Panc1 (cell line): ENCODE measurements at regions not wholly inside any gene's neighbourhood (a gene's known extent, or its start where the extent isn't known, plus 50 kb on each side); places are given as distances from the start of the nearest gene placed in this dataset.

ENCODE experiments used
- ATAC-seq: fragments of 200-7000 bp; cut with Tn5 transposase; 2 replicates; pipeline ENCODE4 v1.9.1; 2020; ENCODE audit warnings: mild to moderate bottlenecking, moderate library complexity
- BruUV-seq: library from RNA; stranded (reverse); fragments of 400-500 nt; replicated peaks from 2 replicates; lab custom pipeline; 2021; lab: Mats Ljungman, UMichigan
- CTCF ChIA-PET: fragments of 300-600 bp; sonication (Branson Sonifier 250); formaldehyde crosslinking; loops from one replicate; lab custom pipeline; 2022; ENCODE audit warnings: antibody characterized with exemption; lab: Charles Lee
- POLR2A ChIA-PET: fragments of 300-600 bp; sonication (Branson Sonifier 250); formaldehyde crosslinking; loops from one replicate; lab custom pipeline; 2022; ENCODE audit warnings: antibody characterized with exemption; lab: Charles Lee
- DNase-seq: peaks from one replicate; pipeline ENCODE4 v3.0.0-alpha.2; 2010; ENCODE audit warnings: low read depth, low spot score
- H3K27ac ChIP-seq: 2 replicates; pipeline ENCODE4 v1.5.1; 2011; ENCODE audit warnings: mild to moderate bottlenecking, low read length, inconsistent platforms
- H3K27me3 ChIP-seq: fragments of 200-500 bp; sonication (Bioruptor generic); 2 replicates; pipeline ENCODE4 v1.6.0; 2014; ENCODE audit warnings: low read length, inconsistent platforms; ENCODE audit not compliant: control insufficient read depth, insufficient read depth
- H3K36me3 ChIP-seq: fragments of 200-500 bp; sonication (Bioruptor generic); 2 replicates; pipeline ENCODE4 v1.5.1; 2014; ENCODE audit warnings: inconsistent platforms, mild to moderate bottlenecking, low read length, moderate library complexity; ENCODE audit not compliant: control insufficient read depth, insufficient read depth
- H3K4me1 ChIP-seq: 2 replicates; pipeline ENCODE4 v1.5.1; 2011; ENCODE audit warnings: inconsistent platforms, mild to moderate bottlenecking, low read length, moderate library complexity; ENCODE audit not compliant: control insufficient read depth, insufficient read depth
- H3K4me3 ChIP-seq, 2 experiments: 2 replicates each; pipeline ENCODE4 v1.5.1; 2011 to 2012; ENCODE audit warnings: low read depth in 2 of 2, low read length in 2 of 2, mild to moderate bottlenecking in 2 of 2, inconsistent platforms in 1 of 2, moderate library complexity in 1 of 2
- H3K9me3 ChIP-seq: fragments of 200-500 bp; sonication (Bioruptor generic); 2 replicates; pipeline ENCODE4 v1.5.1; 2014; ENCODE audit warnings: low read depth, mild to moderate bottlenecking, inconsistent platforms, low read length, moderate library complexity; ENCODE audit not compliant: control insufficient read depth, insufficient read depth
- CTCF ChIP-seq: fragments of 450-650 bp; IDR thresholded peaks from 2 replicates; pipeline ENCODE4 v1.5.1; 2017; ENCODE audit warnings: mild to moderate bottlenecking
- POLR2AphosphoS5 ChIP-seq: IDR thresholded peaks from 2 replicates; pipeline ENCODE4 v1.6.1; 2012; ENCODE audit warnings: mild to moderate bottlenecking, low read depth, low read length, moderate library complexity
- SIN3A ChIP-seq: IDR thresholded peaks from 2 replicates; pipeline ENCODE4 v1.6.1; 2012; ENCODE audit warnings: low read depth, mild to moderate bottlenecking, low read length, moderate library complexity, borderline replicate concordance; ENCODE audit not compliant: insufficient read depth
- TCF7L2 ChIP-seq: IDR thresholded peaks from 2 replicates; pipeline ENCODE4 v1.6.1; 2011; ENCODE audit warnings: mild to moderate bottlenecking, low read depth, low read length, inconsistent platforms
- in situ Hi-C: cut with HindIII; loops from 2 replicates; pipeline ENCODE4 v1.10.0; 2016; ENCODE audit warnings: low sequenced_read_pairs, low pct_unique_long_range_greater_than_20kb
- intact Hi-C: fragments of 100-400 bp; cut with micrococcal nuclease; formaldehyde crosslinking; loops from one replicate; pipeline ENCODE4 v1.10.0; 2022; ENCODE audit not compliant: unreplicated experiment
- TF ChIP-seq, protein P1 (sequence below), 2 experiments: IDR thresholded peaks; 2 replicates each; pipeline ENCODE4 v1.6.1; 2011 to 2012; ENCODE audit warnings: low read depth in 2 of 2, control low read depth in 1 of 2, low read length in 1 of 2, mild to moderate bottlenecking in 1 of 2, moderate library complexity in 1 of 2; ENCODE audit not compliant: insufficient read depth in 1 of 2

- CTCF ChIA-PET = no interaction called here
- DNase-seq = no peak
- intact Hi-C loops = no loop called here
- peaks cover 19% of the 10 kb centered on the region; the same call in 1 of the 2 replicates for H3K9me3 ChIP-seq
- in situ Hi-C loops = no loop called here
- TF ChIP-seq CTCF (no peak), POLR2AphosphoS5 (no peak), SIN3A (no peak)
- TF ChIP-seq, protein P1, sequence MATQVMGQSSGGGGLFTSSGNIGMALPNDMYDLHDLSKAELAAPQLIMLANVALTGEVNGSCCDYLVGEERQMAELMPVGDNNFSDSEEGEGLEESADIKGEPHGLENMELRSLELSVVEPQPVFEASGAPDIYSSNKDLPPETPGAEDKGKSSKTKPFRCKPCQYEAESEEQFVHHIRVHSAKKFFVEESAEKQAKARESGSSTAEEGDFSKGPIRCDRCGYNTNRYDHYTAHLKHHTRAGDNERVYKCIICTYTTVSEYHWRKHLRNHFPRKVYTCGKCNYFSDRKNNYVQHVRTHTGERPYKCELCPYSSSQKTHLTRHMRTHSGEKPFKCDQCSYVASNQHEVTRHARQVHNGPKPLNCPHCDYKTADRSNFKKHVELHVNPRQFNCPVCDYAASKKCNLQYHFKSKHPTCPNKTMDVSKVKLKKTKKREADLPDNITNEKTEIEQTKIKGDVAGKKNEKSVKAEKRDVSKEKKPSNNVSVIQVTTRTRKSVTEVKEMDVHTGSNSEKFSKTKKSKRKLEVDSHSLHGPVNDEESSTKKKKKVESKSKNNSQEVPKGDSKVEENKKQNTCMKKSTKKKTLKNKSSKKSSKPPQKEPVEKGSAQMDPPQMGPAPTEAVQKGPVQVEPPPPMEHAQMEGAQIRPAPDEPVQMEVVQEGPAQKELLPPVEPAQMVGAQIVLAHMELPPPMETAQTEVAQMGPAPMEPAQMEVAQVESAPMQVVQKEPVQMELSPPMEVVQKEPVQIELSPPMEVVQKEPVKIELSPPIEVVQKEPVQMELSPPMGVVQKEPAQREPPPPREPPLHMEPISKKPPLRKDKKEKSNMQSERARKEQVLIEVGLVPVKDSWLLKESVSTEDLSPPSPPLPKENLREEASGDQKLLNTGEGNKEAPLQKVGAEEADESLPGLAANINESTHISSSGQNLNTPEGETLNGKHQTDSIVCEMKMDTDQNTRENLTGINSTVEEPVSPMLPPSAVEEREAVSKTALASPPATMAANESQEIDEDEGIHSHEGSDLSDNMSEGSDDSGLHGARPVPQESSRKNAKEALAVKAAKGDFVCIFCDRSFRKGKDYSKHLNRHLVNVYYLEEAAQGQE (IDR thresholded peaks at IDR 0.05; ENCODE audit: insufficient read depth in 1 of 2, low read depth in 2 of 2, low read length in 1 of 2) = no peak
- POLR2A ChIA-PET = no interaction called here
- H3K4me3 ChIP-seq = no peak overlapping the region
- no peaks in the 10 kb centered on the region for H3K36me3 ChIP-seq
- H3K4me1 ChIP-seq = no peaks in the 10 kb centered on the region
- ATAC-seq = no peak
- H3K27ac ChIP-seq = no peak overlapping the region
- H3K27me3 ChIP-seq = no peaks in the 10 kb centered on the region
- BruUV-seq = no TSS peak
These were observed 97.0 kb downstream of the FOXD1 start for GRCh38 chr5:73351593-73351992.

DNA sequence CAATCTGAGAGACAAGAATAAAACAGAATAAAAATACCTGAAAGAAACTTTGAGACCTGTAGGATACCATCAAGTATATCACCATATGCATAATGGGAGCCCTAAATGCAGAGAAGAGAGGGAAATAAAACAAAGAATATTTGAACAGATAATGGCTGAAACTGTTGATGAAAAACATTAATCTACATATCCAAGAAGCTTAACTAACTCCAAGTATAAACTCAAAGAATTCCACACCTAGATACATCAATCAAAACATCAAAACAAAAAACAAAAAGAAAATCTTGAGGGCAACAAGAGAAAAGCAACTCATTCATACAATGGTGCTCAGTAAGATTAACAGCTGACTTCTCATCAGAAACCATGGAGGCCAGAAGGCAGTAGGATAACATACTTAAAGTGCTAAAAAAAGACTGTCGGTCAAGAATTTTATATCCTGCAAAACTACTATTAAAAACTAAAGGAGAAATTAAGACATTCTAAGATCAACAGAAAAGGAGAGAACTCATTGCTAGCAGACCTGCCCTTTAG lies 101.6 kb downstream of the FOXD1 start:
- POLR2A ChIA-PET = no interaction called here
- intact Hi-C loops = no loop called here
- TF ChIP-seq TCF7L2 (no peak), CTCF (no peak), POLR2AphosphoS5 (no peak), SIN3A (no peak)
- TF ChIP-seq, protein P1 (IDR thresholded peaks at IDR 0.05; ENCODE audit: insufficient read depth in 1 of 2, low read depth in 2 of 2, low read length in 1 of 2) = no peak
- Histone ChIP-seq H3K36me3 (no peaks in the 10 kb centered on the region), H3K27ac (no peak overlapping the region), H3K4me1 (no peaks in the 10 kb centered on the region), H3K27me3 (no peaks in the 10 kb centered on the region), H3K4me3 (no peak overlapping the region), H3K9me3 (peaks cover 24% of the 10 kb centered on the region; the same call in 1 of the 2 replicates)
- no peak for DNase-seq
- CTCF ChIA-PET = no interaction called here
- in situ Hi-C loops = no loop called here
- BruUV-seq = no TSS peak
- ATAC-seq = no peak
